ENCODE measurements at regions not wholly inside any gene's neighbourhood (a gene's known extent, or its start where the extent isn't known, plus 50 kb on each side); places are given as distances from the start of the nearest gene placed in this dataset.
"Not testable (repeated sequence)": the region's sequence is repeated elsewhere in the genome, so short reads cannot be mapped to it uniquely, and the experiment has no call there.

- no peak for DNase-seq
Measured at GRCh38 chr9:79425840-79426239, 145.9 kb upstream of the TLE4 start.

GRCh38 chr9:79428422-79428821, 143.3 kb upstream of the TLE4 start:
- DNase-seq: no peak

GRCh38 chr9:79430619-79431018, 141.1 kb upstream of the TLE4 start:
- DNase-seq: no peak

- DNase-seq: no peak
Measured at GRCh38 chr9:79431019-79431679, 140.6 kb upstream of the TLE4 start.

GRCh38 chr9:79432485-79432884, 139.3 kb upstream of the TLE4 start:
- no peak for DNase-seq

- DNase-seq: no peak
Measured at GRCh38 chr9:79433703-79434102, 138.1 kb upstream of the TLE4 start.

GRCh38 chr9:79439221-79439620, 132.5 kb upstream of the TLE4 start:
- not testable (repeated sequence) for DNase-seq

- DNase-seq: no peak
Measured at GRCh38 chr9:79446523-79447307, 125.0 kb upstream of the TLE4 start.

GRCh38 chr9:79447308-79447605, 124.5 kb upstream of the TLE4 start:
- no peak for DNase-seq

GRCh38 chr9:79447762-79448161, 124.0 kb upstream of the TLE4 start:
- no peak for DNase-seq

GRCh38 chr9:79452265-79452664, 119.5 kb upstream of the TLE4 start:
- DNase-seq: no peak

- DNase-seq: no peak
Measured at GRCh38 chr9:79461712-79462111, 110.1 kb upstream of the TLE4 start.

- DNase-seq: no peak
Measured at GRCh38 chr9:79465156-79465555, 106.6 kb upstream of the TLE4 start.

GRCh38 chr9:79469164-79469563, 102.6 kb upstream of the TLE4 start:
- DNase-seq: no peak

- DNase-seq: no peak
Measured at GRCh38 chr9:79470954-79471353, 100.8 kb upstream of the TLE4 start.

- peak; percentile 10 for DNase-seq
Measured at GRCh38 chr9:79471580-79472543, 99.9 kb upstream of the TLE4 start.

GRCh38 chr9:79473704-79474103, 98.1 kb upstream of the TLE4 start:
- no peak for DNase-seq

GRCh38 chr9:79477241-79477840, 94.4 kb upstream of the TLE4 start:
- no peak for DNase-seq

- DNase-seq: peak; percentile 1
Measured at GRCh38 chr9:79477955-79478771, 93.6 kb upstream of the TLE4 start.

GRCh38 chr9:79480639-79481038, 91.1 kb upstream of the TLE4 start:
- no peak for DNase-seq

GRCh38 chr9:79481846-79482477, 89.8 kb upstream of the TLE4 start:
- DNase-seq: no peak

- DNase-seq: no peak
Measured at GRCh38 chr9:79485258-79485657, 86.5 kb upstream of the TLE4 start.

All from activated CD4-positive, alpha-beta T cell treated with anti-CD3 and anti-CD28 coated beads, Interleukin-2, amount 50 U/mL, for 1 hour (primary cell).